ENCODE measurements at regions not wholly inside any gene's neighbourhood (a gene's known extent, or its start where the extent isn't known, plus 50 kb on each side); places are given as distances from the start of the nearest gene placed in this dataset.

- TF ChIP-seq POLR2A (IDR thresholded peaks at IDR 0.05; ENCODE audit: borderline replicate concordance, extremely low read depth, insufficient read depth, insufficient read length), result no peak
- TF ChIP-seq MAX (IDR thresholded peaks at IDR 0.05), result no peak
- no peak for TF ChIP-seq TCF7L2 (IDR thresholded peaks at IDR 0.05; ENCODE audit: borderline replicate concordance, extremely low read depth, insufficient read depth, insufficient read length)
- no peak for TF ChIP-seq ZBTB33 (IDR thresholded peaks at IDR 0.05; ENCODE audit: extremely low read depth, insufficient replicate concordance, low read length)
- no peak for TF ChIP-seq EZH2phosphoT487 (IDR thresholded peaks at IDR 0.05; ENCODE audit: borderline replicate concordance)
- no peak for TF ChIP-seq CBX3 (IDR thresholded peaks at IDR 0.05; ENCODE audit: low read depth)
- TF ChIP-seq EGR1 (IDR thresholded peaks at IDR 0.05; ENCODE audit: low read depth), result no peak
- TF ChIP-seq REST (IDR thresholded peaks at IDR 0.05; ENCODE audit: low read depth), result no peak
- H3K36me3 ChIP-seq (ENCODE audit: control insufficient read depth in 1 of 2, insufficient read depth in 2 of 2, low read length in 2 of 2), result no peaks in the 10 kb centered on the region
- ChIA-PET POLR2A (no interaction called here), CTCF (no interaction called here), RAD21 (ENCODE audit: low non-redundant PET in 1 of 2, low total read pairs in 2 of 2, uncharacterized antibody in 2 of 2, unreplicated experiment in 2 of 2) (no interaction called here)
- intact Hi-C loops (cut with micrococcal nuclease), result no loop called here
- no peak overlapping the region for H3K9ac ChIP-seq (ENCODE audit: low read length)
- peaks cover 3 to 14% of the 10 kb centered on the region in 2 experiments for H3K4me1 ChIP-seq (ENCODE audit: control insufficient read depth in 1 of 2, insufficient read depth in 2 of 2, low read length in 2 of 2)
- H3K9me2 ChIP-seq (ENCODE audit: insufficient read depth), result no peaks in the 10 kb centered on the region
- no peak overlapping the region for H3K4me3 ChIP-seq (replicated peaks in 1 of 2; ENCODE audit: low read depth in 1 of 2, low read length in 2 of 2)
- H3K9me3 ChIP-seq (ENCODE audit: control insufficient read depth in 1 of 2, insufficient read depth in 1 of 2, low read depth in 1 of 2, low read length in 2 of 2), result no peaks in the 10 kb centered on the region
- no TSS peak for BruUV-seq (replicated peaks)
- no peaks in the 10 kb centered on the region for H3K27me3 ChIP-seq (ENCODE audit: insufficient read depth, low read length)
- H3K27ac ChIP-seq (ENCODE audit: low read depth, low read length), result no peak overlapping the region
- H3K79me2 ChIP-seq (ENCODE audit: insufficient read depth, low read length), result no peaks in the 10 kb centered on the region
- H2AFZ ChIP-seq (ENCODE audit: low read depth, low read length, poor library complexity, severe bottlenecking), result no peak overlapping the region
- no peak overlapping the region for H3K4me2 ChIP-seq (ENCODE audit: low read length)
- H4K20me1 ChIP-seq (ENCODE audit: insufficient read depth), result no peaks in the 10 kb centered on the region
- DNase-seq (ENCODE audit: low read depth, low spot score) (no peak), ATAC-seq (no peak)
Observed at GRCh38 chr9:16025627-16026026, 472.8 kb downstream of the CCDC171 start.
